Stomach (tissue), 4 donors: ENCODE measurements at regions not wholly inside any gene's neighbourhood (a gene's known extent, or its start where the extent isn't known, plus 50 kb on each side); places are given as distances from the start of the nearest gene placed in this dataset.

ENCODE experiments used
- CTCF ChIP-seq, 7 experiments: fragments of 450-650 bp in 4 of 7; fragments of 200-600 bp in 3 of 7; sonication (generic) in 3 of 7; IDR thresholded peaks; one replicate each; pipeline ENCODE4 v1.5.1; 2016 to 2019; ENCODE audit warnings: antibody characterized with exemption in 7 of 7, control low read depth in 2 of 7, mild to moderate bottlenecking in 1 of 7
- EP300 ChIP-seq: sonication (generic); formaldehyde crosslinking; IDR thresholded peaks from one replicate; pipeline ENCODE4 v1.6.1; 2017; ENCODE audit warnings: antibody characterized with exemption
- POLR2A ChIP-seq, 4 donors: fragments of 450-650 bp; IDR thresholded peaks; one replicate each; pipeline ENCODE4 v1.6.1; 2016; ENCODE audit warnings: antibody characterized with exemption in 4 of 4, control low read depth in 2 of 4, mild to moderate bottlenecking in 1 of 4, moderate library complexity in 1 of 4

GRCh38 chrX:79452881-79453280, 85.7 kb upstream of the ITM2A start:
- TF ChIP-seq CTCF (IDR thresholded peaks at IDR 0.05) (no peak), POLR2A (IDR thresholded peaks at IDR 0.05) (no peak), EP300 (no peak)
